Stimulated activated naive CD4-positive, alpha-beta T cell (primary cell): ENCODE measurements at regions not wholly inside any gene's neighbourhood (a gene's known extent, or its start where the extent isn't known, plus 50 kb on each side); places are given as distances from the start of the nearest gene placed in this dataset.

ENCODE experiments used
- DNase-seq, 6 experiments: peaks; one replicate each; lab custom pipeline; 2025; lab: John Stamatoyannopoulos, UW

DNA sequence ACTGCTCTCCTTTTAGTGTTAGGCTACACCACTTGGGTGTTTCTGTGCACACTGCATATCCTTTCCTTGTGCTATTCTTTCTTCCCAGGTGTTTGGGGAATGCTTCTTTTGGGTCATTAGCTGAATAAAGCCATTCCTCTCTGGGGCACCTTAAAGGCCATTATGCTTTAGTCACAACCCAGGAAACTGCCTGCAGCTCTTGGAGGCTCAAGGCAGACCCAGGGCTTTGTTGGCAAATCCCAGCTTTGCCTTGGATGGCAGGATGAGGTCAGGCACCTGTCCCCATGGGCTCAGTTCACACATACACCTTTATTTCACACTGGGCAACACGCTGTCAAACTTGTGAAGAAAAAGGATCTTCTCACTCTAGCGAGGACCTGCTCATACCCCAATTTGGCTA, 460.6 kb downstream of the CCSER2 start:
- DNase-seq, result no peak

DNA sequence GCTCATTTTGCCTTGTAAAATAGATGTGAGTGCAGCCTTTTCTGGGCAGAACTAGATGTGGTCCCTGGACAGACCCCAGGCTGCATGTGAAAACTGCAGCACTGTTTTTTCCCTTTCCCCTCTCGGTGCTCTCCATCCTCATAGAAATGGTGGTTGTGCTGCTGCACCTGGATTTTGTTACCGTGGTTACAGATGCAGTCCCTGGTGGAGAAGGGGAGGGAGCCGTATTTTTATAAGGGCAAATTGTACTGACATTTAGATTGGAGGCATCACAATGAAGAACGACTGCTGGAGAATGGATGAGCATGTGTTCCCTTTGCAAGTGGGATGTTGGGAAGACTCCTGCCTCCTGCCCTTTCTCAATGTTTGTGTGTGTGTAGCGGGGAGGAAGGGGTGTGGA, 469.9 kb downstream of the CCSER2 start:
- DNase-seq, result no peak

DNA sequence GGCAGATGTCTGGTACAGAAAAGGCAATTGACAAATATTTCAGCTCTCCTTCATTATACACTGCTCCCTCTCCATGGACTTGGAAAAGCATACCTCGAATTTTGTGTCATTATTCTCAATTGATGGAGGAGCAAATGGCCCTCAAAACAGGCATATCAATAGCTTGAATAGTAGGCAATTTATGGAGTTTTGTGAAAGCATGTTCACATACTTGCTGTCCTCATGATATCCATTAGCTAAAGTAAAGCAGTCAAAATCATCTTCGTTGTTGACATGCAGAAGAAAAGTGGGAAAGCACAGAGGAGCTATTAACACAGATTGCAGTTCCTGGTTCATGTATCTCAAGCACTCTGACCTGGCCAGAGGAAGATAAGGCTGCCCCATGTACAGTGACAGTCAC, 472.8 kb downstream of the CCSER2 start:
- DNase-seq, result no peak

DNA sequence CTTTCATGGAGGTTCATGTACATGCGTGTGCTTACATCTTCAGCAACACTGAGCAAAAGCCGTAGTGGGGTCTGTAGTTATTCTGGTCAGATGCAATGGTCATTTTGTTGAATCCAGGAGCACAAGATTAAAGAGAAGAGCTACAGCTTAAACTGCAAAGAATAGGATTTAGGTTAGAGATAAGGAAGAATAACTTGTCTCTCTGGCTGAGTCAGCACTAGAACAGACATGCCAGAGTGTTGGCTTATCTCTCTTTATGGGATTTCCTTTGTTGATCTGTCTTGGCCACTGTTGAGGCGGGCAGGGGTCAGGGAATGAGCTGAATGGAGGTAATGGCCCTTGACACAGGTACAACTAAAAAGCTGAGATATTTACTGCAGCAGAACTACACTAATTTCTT, 473.5 kb downstream of the CCSER2 start:
- DNase-seq, result no peak

DNA sequence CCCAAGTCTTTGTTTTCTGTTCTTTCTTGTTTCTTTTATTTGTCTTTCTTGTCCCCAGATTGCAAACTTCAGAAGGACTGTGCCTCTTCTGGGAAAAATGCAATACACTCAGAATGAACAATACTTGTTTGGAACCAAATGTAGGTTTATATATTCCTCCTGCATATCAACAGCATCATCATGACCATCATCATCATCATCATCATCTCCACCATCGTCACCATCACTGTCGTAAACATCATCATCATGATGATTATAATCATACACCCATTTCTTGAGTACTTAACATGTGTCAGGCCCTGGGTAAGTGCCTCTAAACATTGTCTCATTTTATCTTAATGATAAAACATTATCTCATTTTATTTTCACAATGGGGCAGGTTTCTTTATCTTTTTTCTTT, 476.8 kb downstream of the CCSER2 start:
- no peak for DNase-seq

DNA sequence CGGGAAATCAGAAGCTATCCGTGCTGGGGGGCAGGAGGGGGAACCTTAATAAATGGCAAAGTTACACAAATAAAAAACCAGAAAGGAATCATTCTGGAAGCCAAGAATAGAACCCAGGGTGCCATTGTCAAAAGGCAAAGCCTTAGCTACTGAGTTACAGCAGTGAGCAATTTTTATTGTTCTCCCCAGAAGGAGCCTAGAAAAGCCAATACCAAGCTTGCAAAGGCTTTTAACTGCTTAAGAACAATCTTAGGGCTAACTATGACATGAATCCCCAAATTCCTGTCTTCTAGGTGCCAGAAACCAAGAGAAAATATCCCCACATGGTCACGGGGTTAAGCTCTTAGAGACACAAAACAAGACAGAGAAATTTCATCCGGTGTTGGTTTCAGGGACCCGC, 482.7 kb downstream of the CCSER2 start:
- DNase-seq, result no peak

DNA sequence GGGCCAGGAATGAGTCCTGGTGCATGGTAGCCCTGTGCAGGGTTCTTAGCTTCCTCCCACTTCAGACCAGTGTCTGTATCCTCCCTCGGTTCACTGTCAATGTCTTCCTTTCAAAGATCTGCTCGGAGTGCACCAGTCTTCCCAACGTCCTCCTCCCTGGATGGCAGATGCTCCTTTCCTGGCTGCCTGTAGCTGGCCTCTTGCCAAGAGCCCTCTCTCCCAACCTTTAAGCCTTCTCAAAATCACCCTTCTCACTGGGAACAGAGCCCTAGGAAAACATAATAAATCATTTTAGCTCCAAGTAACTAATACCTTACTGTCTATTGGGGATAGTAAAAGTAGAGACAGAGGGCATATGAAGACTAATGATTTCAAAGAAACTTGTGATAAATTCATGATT, 490.6 kb downstream of the CCSER2 start:
- no peak for DNase-seq

DNA sequence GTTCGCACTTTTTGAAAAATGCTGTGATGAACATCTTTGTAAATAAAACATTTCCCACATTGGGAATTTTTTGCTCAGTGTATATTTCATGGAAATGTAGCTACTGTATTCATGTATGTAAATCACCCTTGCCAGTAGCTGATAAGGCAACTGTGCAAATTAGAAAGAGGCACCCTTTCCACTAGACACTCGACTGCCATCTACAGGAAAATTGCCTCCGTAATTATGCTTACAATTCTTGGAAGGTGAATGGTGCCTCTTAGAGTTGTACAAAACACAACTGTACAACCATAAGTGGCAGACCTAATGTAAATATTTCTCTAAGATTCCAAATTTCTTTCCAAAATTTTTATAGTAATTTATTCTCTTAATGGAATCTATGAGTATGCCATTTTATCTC, 491.7 kb downstream of the CCSER2 start:
- no peak for DNase-seq

DNA sequence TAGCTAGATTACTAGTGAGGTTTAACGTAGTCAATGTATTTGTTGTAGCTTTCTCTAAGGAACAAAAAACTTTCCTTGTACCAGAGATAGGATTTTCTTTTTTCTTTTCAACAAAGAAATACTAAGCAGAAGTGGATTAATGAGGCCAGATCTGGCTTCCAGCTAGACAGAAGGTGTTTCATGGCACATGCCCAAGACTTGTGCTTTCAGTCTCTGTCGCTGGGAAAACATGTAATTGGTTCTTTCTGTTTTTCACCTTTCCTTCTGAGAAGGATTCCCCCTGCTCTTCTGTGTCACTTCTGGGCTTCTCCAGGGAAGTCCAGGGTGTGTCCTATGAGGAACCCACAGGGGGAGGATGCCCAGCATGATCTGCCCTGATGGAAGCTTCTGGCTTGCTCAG, 492.2 kb downstream of the CCSER2 start:
- no peak for DNase-seq

DNA sequence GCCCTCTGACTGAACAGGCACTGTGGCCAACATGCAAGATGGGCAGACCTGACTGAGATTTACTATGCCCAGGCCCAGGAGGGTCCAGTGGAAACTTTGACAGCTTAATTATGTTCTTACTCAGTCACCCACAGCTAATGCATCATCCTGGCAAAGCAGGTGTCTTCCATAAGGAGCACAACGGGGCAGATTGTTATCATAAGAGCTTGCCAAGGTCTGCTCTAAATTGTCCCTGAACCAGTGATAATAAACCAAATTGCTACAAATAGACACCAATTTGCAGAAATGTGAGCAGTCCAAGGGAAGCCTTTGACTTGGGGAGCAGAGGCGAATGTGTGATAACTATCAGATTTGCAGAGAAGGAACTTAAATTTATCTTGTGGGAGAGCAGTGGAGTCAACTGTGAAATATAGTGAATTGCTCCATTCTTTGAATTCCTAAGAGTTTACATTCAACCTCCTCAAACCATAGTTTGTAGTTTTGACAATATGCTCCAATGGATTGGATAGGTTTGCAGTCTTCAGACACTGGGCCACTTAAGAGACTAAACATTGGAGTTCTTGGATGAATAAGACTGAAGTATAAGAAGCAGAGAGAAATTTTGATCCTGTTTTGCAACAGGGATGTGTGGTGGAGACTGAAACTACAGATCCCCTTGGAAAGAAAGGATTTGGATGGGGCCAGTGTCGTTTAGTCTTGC, 494.7 kb downstream of the CCSER2 start:
- DNase-seq, result no peak

DNA sequence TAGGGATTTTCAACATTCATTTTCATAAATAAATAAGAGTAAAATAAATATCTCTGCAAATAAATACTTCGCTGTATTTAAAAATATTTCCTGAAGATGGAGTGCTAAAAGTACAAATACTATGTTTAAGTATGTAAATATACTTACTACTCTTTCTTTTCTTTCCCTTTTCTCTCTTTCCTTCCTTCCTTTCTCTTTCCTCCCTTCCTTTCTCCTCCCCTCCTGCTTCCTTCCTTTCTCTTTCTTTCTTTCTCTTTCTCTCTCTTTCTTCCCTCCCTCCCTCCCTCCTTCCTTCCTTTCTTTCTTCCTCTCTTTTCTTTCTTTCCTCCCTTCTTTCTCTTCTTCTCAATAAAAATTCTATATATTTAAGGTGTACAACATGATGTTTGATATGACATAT, 496.1 kb downstream of the CCSER2 start:
- no peak for DNase-seq

DNA sequence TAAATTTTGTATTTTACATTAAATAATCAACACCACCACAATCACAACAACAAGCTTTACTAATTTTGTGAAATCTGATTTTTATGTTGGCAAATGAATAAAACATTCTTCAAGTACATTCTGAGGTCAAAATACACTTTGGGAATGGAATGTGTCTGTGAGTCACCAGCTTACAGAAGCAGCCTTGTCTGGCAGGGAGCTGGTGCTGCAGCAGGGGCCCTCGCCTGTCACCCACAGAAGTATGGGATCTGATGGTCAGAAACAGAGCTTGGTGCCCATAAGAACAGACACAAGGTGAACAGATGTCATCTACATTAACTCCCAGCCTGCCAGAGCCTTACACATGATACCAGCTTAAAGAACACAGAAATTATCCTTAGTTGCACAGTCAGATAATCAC, 496.9 kb downstream of the CCSER2 start:
- DNase-seq, result no peak

DNA sequence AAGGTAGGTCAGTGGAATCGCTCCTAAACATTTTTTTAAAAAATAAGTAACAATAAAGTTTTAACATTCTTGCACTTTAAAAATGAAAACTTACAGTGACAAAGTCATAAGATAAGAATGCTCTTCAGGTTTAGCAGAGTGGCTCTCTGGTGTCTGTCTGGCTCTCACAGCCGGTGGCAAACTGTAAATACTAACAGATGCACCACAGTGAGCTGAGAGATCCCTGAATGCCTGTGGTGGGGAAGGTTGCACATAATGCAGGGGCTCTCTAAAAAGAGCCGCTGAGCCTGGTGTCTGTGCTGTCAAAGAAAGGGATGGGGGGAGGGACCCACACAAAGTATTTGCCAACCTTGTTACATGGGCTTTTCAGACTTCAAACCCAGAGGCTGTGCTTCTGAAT, 498.3 kb downstream of the CCSER2 start:
- DNase-seq, result no peak

DNA sequence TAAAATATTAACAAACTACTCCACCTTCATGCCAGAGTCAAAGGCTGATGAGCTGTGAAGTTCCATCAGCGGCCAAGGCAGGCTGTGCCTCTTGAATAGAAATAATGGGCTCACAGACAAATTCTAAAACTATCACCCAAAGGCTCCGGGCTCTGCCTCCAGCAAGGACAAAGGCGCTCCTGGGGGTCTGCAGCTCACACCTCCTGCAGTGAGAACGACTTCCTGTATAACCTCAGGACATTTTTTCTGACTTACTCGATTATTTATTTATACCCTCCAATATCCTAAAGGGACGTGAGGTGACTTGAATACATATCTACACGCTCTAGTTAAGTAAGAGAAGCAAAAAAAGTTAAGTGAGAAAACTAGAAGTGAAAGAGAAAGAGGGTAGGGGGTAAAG, 500.7 kb downstream of the CCSER2 start:
- DNase-seq, result no peak

DNA sequence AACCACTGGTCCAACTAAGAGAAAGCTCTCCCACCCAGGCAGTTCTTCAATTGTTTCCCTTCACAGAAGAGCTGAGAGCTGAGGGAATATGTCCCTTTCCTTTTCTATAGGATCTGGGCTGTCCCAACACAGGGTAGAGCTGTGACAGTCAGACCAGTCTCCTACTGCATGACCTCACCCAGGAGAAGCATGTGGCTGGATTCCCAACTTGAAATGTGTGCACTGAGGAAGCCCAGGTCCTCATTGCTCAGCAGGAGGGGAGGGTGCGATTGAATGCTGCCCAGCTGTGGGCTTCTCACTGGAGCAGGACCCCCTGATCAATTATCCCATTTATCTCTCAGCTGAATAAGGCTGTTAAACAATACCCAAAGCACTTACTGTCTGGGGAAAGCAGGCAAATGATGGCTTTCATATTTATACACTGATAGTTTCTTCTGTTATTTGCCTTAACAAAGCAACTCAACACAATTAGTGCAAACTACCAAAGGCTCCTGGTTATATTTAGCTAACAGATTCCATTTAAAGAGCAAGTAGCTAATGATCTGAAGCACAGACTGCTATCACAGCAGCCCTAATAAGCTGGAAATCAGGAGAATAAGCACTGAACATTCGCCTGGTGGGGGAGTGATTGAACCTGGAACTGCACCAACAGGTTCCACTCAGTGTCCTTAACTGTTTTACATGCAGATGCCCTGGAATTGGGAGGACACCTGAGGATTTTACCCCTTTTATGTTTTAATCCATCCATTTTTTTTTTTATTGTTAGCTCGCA, 508.8 kb downstream of the CCSER2 start:
- DNase-seq, result no peak

DNA sequence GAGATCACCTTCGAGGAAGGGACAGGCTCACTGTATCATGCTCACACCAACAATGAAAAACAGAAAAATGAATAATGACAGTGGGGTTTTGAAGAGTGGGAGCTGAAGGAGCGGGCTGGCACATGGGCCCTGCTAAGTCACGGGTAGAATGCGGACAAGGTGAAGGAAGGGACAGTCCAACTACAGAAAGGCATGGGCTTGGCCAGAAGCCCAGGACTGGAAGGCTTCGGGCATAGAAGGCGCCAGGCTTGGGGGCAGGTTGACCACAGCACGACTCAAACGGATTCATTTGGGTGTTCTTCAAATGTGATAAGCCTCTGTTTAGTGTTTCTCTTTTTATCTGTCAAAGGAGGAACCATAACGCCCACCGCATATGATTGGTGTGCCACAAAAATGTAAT, 509.5 kb downstream of the CCSER2 start:
- DNase-seq, result no peak

DNA sequence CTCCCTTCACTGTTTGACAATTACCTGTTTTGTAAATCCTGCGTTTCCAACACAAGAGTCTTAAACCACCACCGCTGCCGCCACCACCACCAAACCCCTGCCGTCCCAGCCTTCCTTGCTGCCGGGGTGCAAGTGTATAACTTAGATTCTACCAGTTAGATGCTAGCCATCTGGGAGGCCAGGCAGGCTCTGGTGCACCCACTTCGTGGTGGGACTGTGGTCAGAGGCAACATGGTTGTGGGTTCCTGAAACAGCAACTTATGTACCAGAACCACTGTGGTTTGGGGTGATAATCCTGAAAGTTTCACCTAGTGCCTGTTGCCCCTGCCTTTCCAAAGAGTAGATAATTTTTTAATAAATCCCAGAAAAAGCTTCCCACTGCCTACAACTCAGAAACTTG, 510.5 kb downstream of the CCSER2 start:
- no peak for DNase-seq

DNA sequence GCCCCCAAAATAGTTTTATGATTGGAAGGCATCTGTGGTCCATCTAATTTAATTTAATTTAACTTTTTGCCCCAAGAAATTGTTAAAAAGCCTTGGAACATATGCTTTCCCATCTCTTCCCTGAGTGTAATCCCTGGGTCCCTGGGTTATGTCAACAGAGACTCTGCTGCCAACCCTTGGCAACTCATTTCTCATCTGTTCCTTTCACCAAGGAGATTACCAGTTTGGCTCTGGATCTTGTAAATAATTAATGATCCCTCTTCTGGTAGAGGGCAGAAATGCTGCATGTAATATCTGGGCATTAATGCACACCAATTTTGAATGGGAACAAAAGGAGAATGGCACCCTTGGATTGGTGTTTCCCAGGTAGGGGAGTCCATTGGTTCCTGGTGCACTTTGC, 514.2 kb downstream of the CCSER2 start:
- DNase-seq, result no peak

DNA sequence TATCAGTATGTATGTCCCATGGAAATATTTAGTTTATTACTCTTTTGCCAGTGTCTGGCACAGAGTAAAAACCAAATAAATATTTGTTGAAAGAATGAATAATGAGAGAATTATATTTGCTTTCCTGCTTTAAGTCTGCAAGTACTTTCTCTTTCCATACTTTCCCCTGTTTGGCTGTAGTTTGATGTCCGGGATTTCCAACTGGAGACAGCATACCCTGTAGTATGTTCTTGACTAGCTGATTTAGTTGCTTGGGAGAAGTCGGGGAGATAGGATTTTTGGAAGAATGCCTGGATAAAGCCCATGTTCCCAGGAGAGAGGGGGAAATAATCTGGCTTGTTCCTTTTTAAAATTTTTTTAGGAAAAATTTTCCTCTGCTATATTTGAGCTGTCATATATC, 516.1 kb downstream of the CCSER2 start:
- no peak for DNase-seq

DNA sequence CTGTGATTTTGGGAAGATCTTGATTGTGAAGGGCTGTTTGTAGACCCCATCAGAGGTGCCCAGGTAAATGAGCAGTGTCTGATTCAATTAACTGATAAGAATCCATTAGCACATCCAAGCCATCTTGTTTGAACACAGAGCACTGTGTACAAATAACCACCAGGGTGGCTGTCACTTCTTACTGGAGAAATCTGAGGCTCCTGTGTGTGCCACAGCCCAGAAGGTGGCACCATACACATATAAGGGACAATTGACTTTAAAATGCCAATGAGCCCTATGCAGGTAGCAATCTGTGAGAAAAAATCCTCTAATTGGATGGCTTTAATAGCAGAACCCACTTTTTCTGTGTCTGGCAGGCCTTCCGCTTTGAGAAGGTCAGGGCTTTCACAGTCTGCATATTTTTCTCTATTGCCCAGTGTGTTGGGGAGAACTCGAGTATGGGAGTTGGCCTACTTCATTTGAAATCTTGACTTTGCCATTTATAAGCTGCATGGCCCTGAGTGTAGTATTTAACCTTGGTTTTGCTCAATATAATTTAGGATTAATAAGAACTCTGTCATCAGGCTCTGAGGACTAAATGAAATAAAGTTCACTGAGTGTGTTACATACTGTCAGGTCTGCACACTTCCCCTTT, 517.4 kb downstream of the CCSER2 start:
- no peak for DNase-seq

DNA sequence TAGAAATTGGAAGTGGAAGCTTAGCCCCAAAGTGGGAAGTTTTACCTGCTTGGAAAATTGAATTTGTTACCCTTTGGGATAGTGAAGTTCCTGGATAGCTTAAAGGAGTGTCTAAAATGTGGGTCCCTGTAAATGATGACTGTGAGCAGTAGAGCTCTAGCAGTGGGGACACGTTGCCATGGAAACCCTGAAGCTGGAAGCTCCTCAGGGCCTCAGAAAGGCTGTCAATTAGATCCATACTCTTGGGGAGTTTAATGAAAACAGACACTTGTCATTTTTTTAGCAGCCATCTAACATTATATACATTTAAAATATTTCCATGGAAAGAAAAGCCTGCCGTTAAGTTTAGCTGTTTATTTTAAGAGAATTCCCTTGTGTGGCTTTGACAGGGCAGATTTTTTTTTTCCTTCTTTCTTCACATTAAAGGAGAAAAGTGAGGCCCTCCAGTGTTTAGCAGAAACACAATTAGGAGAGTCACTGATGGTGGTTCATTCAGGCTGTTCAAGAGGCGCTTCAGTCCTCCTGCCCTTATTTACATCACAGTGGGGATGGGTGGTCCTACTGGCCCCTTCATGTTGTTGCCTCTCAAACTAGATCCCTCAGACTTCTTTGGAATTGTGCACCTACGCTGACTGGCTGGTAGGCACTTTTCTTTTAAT, 518.4 kb downstream of the CCSER2 start:
- DNase-seq, result no peak

DNA sequence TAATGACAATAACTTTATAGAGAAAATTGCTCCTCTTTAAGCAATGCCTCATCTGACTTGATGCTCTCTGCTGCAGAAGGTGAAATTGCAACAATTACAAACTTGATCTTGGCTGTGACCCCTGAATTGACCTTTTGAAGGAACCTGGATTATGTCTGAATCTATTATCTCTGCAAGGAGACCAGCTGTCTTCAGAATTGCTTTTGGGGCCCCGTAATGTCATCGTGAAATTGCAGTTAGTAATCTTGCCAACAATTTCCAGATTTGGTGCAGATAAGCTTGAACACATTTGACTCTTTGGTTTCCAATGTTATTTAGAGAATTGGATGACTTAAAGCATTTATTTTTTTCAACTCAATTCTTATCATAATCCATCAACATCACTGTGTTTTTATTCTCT, 520.6 kb downstream of the CCSER2 start:
- no peak for DNase-seq

DNA sequence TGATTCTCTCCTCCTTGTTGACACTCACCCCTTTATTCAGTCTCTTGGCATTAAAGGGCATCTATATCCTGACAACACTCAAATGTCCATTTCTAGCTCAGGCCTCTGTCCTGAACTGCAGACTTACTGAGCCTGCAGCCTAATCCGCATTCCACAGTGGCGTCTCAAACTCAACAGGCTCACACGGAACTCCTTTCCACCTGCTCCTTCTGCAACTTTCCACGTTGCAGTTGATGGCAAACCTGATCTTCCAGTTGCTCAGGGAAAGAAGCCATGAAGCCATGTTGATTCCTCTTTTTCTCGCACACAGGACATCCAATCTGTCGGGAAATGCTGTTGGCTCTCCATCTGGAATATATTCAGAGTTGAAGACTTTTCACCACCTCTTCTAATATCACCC, 522.4 kb downstream of the CCSER2 start:
- no peak for DNase-seq
